HepG2 (cell line): ENCODE measurements at regions not wholly inside any gene's neighbourhood (a gene's known extent, or its start where the extent isn't known, plus 50 kb on each side); places are given as distances from the start of the nearest gene placed in this dataset.

Experiments
- EP300 ChIP-seq, 3 experiments: sonication (generic) in 1 of 3; formaldehyde crosslinking in 1 of 3; IDR thresholded peaks; 2 replicates each; pipeline versions ENCODE4 v1.5.1 to v1.6.1; 2011 to 2020; ENCODE audit warnings: low read depth in 2 of 3, low read length in 2 of 3, borderline replicate concordance in 1 of 3, improper control_type of control experiment in 1 of 3, mild to moderate bottlenecking in 1 of 3, missing genetic modification reagents in 1 of 3, moderate library complexity in 1 of 3
- EZH2 ChIP-seq: conservative IDR thresholded peaks from 2 replicates; pipeline ENCODE4 v1.6.1; 2012; ENCODE audit warnings: mild to moderate bottlenecking, low read depth, low read length, moderate library complexity
- PRDM15 ChIP-seq: sonication (generic); formaldehyde crosslinking; IDR thresholded peaks from 2 replicates; pipeline ENCODE4 v1.4.0; 2020; ENCODE audit warnings: missing genetic modification reagents
- TFE3 ChIP-seq: IDR thresholded peaks from 2 replicates; pipeline ENCODE4 v1.6.1; 2016
- ZKSCAN8 ChIP-seq: IDR thresholded peaks from 2 replicates; pipeline ENCODE4 v1.6.1; 2016; ENCODE audit warnings: borderline replicate concordance, missing genetic modification reagents, missing compliant biosample characterization

- TF ChIP-seq EZH2 (no peak), EP300 (IDR thresholded peaks at IDR 0.05; ENCODE audit: low read depth in 2 of 2, low read length in 2 of 2) (no peak), EP300 (CRISPR knock-in tag; IDR thresholded peaks at IDR 0.05; ENCODE audit: borderline replicate concordance) (no peak), TFE3 (CRISPR knock-in tag) (no peak), ZKSCAN8 (CRISPR knock-in tag) (no peak), PRDM15 (CRISPR knock-in tag) (no peak)
These were observed 52.0 kb upstream of the VWC2 start for GRCh38 chr7:49721441-49721840.
